Endodermal cell (in vitro differentiated cells): ENCODE measurements at regions not wholly inside any gene's neighbourhood (a gene's known extent, or its start where the extent isn't known, plus 50 kb on each side); places are given as distances from the start of the nearest gene placed in this dataset.
A peak's percentile ranks its signal among the peaks of the same experiment; 100 is the strongest.
"Not testable (repeated sequence)": the region's sequence is repeated elsewhere in the genome, so short reads cannot be mapped to it uniquely, and the experiment has no call there.

Experiments
- DNase-seq: peaks from one replicate; pipeline ENCODE4 v3.0.0-alpha.2; 2017
- H3K27ac ChIP-seq: 2 replicates; pipeline ENCODE4 v1.5.1; 2013; ENCODE audit warnings: mild to moderate bottlenecking, low read depth, low read length, moderate library complexity
- H3K27me3 ChIP-seq: 2 replicates; pipeline ENCODE4 v1.6.1; 2013; ENCODE audit warnings: mild to moderate bottlenecking, low read length, moderate library complexity; ENCODE audit not compliant: insufficient read depth, control insufficient read depth, poor library complexity, severe bottlenecking
- H3K36me3 ChIP-seq: 2 replicates; pipeline ENCODE4 v1.7.0; 2013; ENCODE audit warnings: mild to moderate bottlenecking, low read length, moderate library complexity; ENCODE audit not compliant: control insufficient read depth, insufficient read depth
- H3K4me1 ChIP-seq: one replicate; pipeline ENCODE4 v1.7.0; 2013; ENCODE audit warnings: low read length; ENCODE audit not compliant: control insufficient read depth, insufficient read depth
- H3K4me3 ChIP-seq: 2 replicates; pipeline ENCODE4 v1.5.1; 2013; ENCODE audit warnings: mild to moderate bottlenecking, low read length, moderate library complexity
- H3K9ac ChIP-seq: 2 replicates; pipeline ENCODE4 v1.6.1; 2013; ENCODE audit warnings: mild to moderate bottlenecking, low read length, moderate library complexity; ENCODE audit not compliant: poor library complexity, severe bottlenecking; ENCODE audit errors: extremely low read depth
- H3K9me3 ChIP-seq: 2 replicates; pipeline ENCODE4 v1.6.1; 2013; ENCODE audit warnings: mild to moderate bottlenecking, low read length, moderate library complexity; ENCODE audit not compliant: control insufficient read depth
- H3K27ac Mint-ChIP-seq: 2 replicates; pipeline ENCODE4 v1.8.0; 2020; ENCODE audit warnings: mixed read lengths
- H3K27me3 Mint-ChIP-seq: 2 replicates; pipeline ENCODE4 v1.8.0; 2021; ENCODE audit warnings: mild to moderate bottlenecking, mixed read lengths; ENCODE audit not compliant: insufficient read depth
- H3K36me3 Mint-ChIP-seq: 2 replicates; pipeline ENCODE4 v1.8.0; 2020; ENCODE audit warnings: low read depth, mixed read lengths
- H3K4me1 Mint-ChIP-seq: 2 replicates; pipeline ENCODE4 v1.8.0; 2020; ENCODE audit warnings: mixed read lengths
- H3K4me3 Mint-ChIP-seq: 2 replicates; pipeline ENCODE4 v1.8.0; 2020; ENCODE audit warnings: mild to moderate bottlenecking, moderate library complexity, mixed read lengths
- H3K9me3 Mint-ChIP-seq: 2 replicates; pipeline ENCODE4 v1.8.0; 2020; ENCODE audit warnings: mild to moderate bottlenecking, mixed read lengths
- CTCF ChIP-seq: fragments of 200-600 bp; sonication (generic); conservative IDR thresholded peaks from 2 replicates; pipeline ENCODE4 v1.5.0; 2021; ENCODE audit warnings: antibody characterized with exemption, mild to moderate bottlenecking
- WGBS, 2 experiments: methylation state at CpG; one replicate each; pipeline versions ENCODE4 v1.1.5 to v1.1.7; 2013; ENCODE audit warnings: missing lambda C conversion rate in 2 of 2, mixed read lengths in 1 of 2; ENCODE audit not compliant: insufficient coverage in 1 of 2, insufficient read length in 1 of 2; 5-methylcytosine and 5-hydroxymethylcytosine counted together

DNA sequence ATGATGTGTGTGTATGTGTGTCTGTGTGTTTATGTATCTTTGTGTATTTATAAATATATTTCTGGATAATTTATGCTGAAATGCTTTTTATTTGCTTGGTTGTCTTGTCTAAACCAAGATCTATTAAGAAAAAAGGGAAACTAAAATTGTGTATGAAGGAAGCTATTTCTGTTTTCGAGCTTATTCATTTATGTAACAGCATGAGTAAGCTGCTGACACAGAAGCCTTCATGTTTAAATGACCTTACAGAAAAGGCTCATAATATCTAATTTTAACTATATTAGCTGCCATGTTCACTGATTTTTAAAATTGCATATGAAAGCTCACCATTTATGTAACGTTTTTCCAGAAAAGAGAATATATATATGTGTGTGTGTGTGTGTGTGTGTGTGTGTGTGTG is 392.8 kb downstream of the PTH2R start:
- WGBS, 2 experiments = 97% methylated on average over 2 of the region's 2 CpGs; no CpG with 5 or more reads in 1 of the 2 experiments
- H3K36me3 Mint-ChIP-seq = no peaks in the 10 kb centered on the region
- no peak for TF ChIP-seq CTCF
- Histone ChIP-seq H3K4me3 (no peak overlapping the region), H3K9me3 (no peaks in the 10 kb centered on the region), H3K36me3 (no peaks in the 10 kb centered on the region), H3K27ac (peak overlapping the region; percentile 93), H3K9ac (no peak overlapping the region), H3K4me1 (no peaks in the 10 kb centered on the region), H3K27me3 (no peaks in the 10 kb centered on the region)
- H3K9me3 Mint-ChIP-seq = peaks cover 6% of the 10 kb centered on the region
- no peaks in the 10 kb centered on the region for H3K27me3 Mint-ChIP-seq
- H3K27ac Mint-ChIP-seq = no peak overlapping the region
- H3K4me1 Mint-ChIP-seq = no peaks in the 10 kb centered on the region
- DNase-seq = no peak
- H3K4me3 Mint-ChIP-seq = no peak overlapping the region

- H3K4me1 ChIP-seq, H3K27me3 Mint-ChIP-seq, H3K4me3 Mint-ChIP-seq, H3K4me1 Mint-ChIP-seq, H3K4me3 ChIP-seq, H3K9me3 ChIP-seq, H3K36me3 ChIP-seq, H3K9me3 Mint-ChIP-seq, H3K27ac Mint-ChIP-seq, H3K9ac ChIP-seq, H3K36me3 Mint-ChIP-seq, DNase-seq, H3K27me3 ChIP-seq, H3K27ac ChIP-seq: not testable (repeated sequence)
- WGBS, 2 experiments = 92 to 97% methylated on average over 8 to 12 of the region's 12 CpGs
Observed at GRCh38 chr2:208800887-208801286, 394.3 kb downstream of the PTH2R start.

DNA sequence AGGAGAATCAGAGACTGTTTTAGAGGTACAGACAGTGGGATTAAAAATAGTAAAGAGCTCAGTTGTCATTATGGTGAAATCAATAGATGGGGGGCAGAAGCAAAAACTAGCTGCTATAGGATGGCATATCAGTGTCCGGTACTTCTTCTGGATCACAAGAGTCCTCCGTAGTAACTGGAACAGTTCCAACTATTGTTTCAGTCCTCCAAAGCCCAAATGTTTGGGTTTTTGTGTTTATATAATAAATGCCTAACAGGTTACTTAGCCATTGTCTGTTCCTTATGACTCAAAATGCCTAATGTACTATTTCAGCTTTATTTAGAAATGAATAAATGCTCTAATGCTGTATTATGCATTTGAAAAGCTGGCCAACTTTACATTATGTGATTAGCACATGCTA is 401.2 kb downstream of the PTH2R start:
- 100% methylated on average over 1 to 2 of the region's 2 CpGs for WGBS, 2 experiments
- no peak overlapping the region for H3K9ac ChIP-seq
- no peak overlapping the region for H3K27ac Mint-ChIP-seq

GRCh38 chr2:208811885-208812284 is 405.3 kb downstream of the PTH2R start:
- H3K36me3 Mint-ChIP-seq, H3K4me1 ChIP-seq, H3K4me3 Mint-ChIP-seq, H3K27me3 ChIP-seq, H3K4me3 ChIP-seq, H3K27ac Mint-ChIP-seq, H3K36me3 ChIP-seq, H3K4me1 Mint-ChIP-seq, H3K9me3 ChIP-seq, H3K27ac ChIP-seq, H3K9me3 Mint-ChIP-seq, DNase-seq, H3K27me3 Mint-ChIP-seq, H3K9ac ChIP-seq: not testable (repeated sequence)
- 53% methylated on average over 8 of the region's 10 CpGs; no CpG with 5 or more reads in 1 of the 2 experiments for WGBS, 2 experiments

More for the DNA sequence above, 401.2 kb downstream of the PTH2R start:
- no peak for TF ChIP-seq CTCF
- Histone ChIP-seq H3K4me3 (no peak overlapping the region), H3K27ac (no peak overlapping the region), H3K4me1 (no peaks in the 10 kb centered on the region), H3K9me3 (no peaks in the 10 kb centered on the region), H3K27me3 (no peaks in the 10 kb centered on the region), H3K36me3 (no peaks in the 10 kb centered on the region)
- Mint-ChIP-seq H3K27me3 (no peaks in the 10 kb centered on the region), H3K36me3 (no peaks in the 10 kb centered on the region), H3K4me1 (no peaks in the 10 kb centered on the region), H3K9me3 (peaks cover 10% of the 10 kb centered on the region), H3K4me3 (no peak overlapping the region)
- DNase-seq = no peak
